ENCODE measurements at regions not wholly inside any gene's neighbourhood (a gene's known extent, or its start where the extent isn't known, plus 50 kb on each side); places are given as distances from the start of the nearest gene placed in this dataset.
"Not testable (repeated sequence)": the region's sequence is repeated elsewhere in the genome, so short reads cannot be mapped to it uniquely, and the experiment has no call there.

GRCh38 chr17:13864521-13864920, 204.8 kb upstream of the COX10 start:
- DNase-seq (ENCODE audit: low read depth in 2 of 2), result no peak

GRCh38 chr17:13865650-13866049, 203.7 kb upstream of the COX10 start:
- no peak for DNase-seq (ENCODE audit: low read depth in 2 of 2)

GRCh38 chr17:13869331-13869940, 199.9 kb upstream of the COX10 start:
- no peak for DNase-seq (ENCODE audit: low read depth in 2 of 2)

- DNase-seq (ENCODE audit: low read depth in 2 of 2), result no peak
Observed at GRCh38 chr17:13871261-13871660, 198.0 kb upstream of the COX10 start.

- no peak for DNase-seq (ENCODE audit: low read depth in 2 of 2)
Observed at GRCh38 chr17:13874134-13874533, 195.2 kb upstream of the COX10 start.

GRCh38 chr17:13874817-13875216, 194.5 kb upstream of the COX10 start:
- DNase-seq (ENCODE audit: low read depth in 2 of 2), result no peak

- DNase-seq (ENCODE audit: low read depth in 2 of 2), result no peak
Observed at GRCh38 chr17:13879961-13880466, 189.3 kb upstream of the COX10 start.

GRCh38 chr17:13883659-13884058, 185.6 kb upstream of the COX10 start:
- no peak for DNase-seq (ENCODE audit: low read depth in 2 of 2)

GRCh38 chr17:13884347-13884746, 185.0 kb upstream of the COX10 start:
- DNase-seq (ENCODE audit: low read depth in 2 of 2), result no peak

- DNase-seq (ENCODE audit: low read depth in 2 of 2), result no peak
Observed at GRCh38 chr17:13885550-13885949, 183.8 kb upstream of the COX10 start.

- DNase-seq (ENCODE audit: low read depth in 2 of 2), result no peak
Observed at GRCh38 chr17:13885953-13886889, 183.1 kb upstream of the COX10 start.

- DNase-seq (ENCODE audit: low read depth in 2 of 2), result no peak
Observed at GRCh38 chr17:13888056-13888609, 181.2 kb upstream of the COX10 start.

- not testable (repeated sequence) for DNase-seq (ENCODE audit: low read depth in 2 of 2)
Observed at GRCh38 chr17:13908971-13909370, 160.3 kb upstream of the COX10 start.

GRCh38 chr17:13909901-13910519, 159.3 kb upstream of the COX10 start:
- no peak for DNase-seq (ENCODE audit: low read depth in 2 of 2)

GRCh38 chr17:13917634-13918033, 151.7 kb upstream of the COX10 start:
- DNase-seq (ENCODE audit: low read depth in 2 of 2), result no peak

GRCh38 chr17:13918247-13918646, 151.1 kb upstream of the COX10 start:
- DNase-seq (ENCODE audit: low read depth in 2 of 2), result no peak

GRCh38 chr17:13919818-13920217, 149.5 kb upstream of the COX10 start:
- no peak for DNase-seq (ENCODE audit: low read depth in 2 of 2)

- DNase-seq (ENCODE audit: low read depth in 2 of 2), result no peak
Observed at GRCh38 chr17:13920413-13920812, 148.9 kb upstream of the COX10 start.

- no peak for DNase-seq (ENCODE audit: low read depth in 2 of 2)
Observed at GRCh38 chr17:13921841-13922776, 147.2 kb upstream of the COX10 start.

- no peak for DNase-seq (ENCODE audit: low read depth in 2 of 2)
Observed at GRCh38 chr17:13922885-13923284, 146.4 kb upstream of the COX10 start.

GRCh38 chr17:13925579-13925978, 143.7 kb upstream of the COX10 start:
- DNase-seq (ENCODE audit: low read depth in 2 of 2), result no peak

All from stimulated activated CD4-positive, alpha-beta T cell treated with anti-CD3 and anti-CD28 coated beads, Interleukin-12 subunit alpha, Interleukin-12 subunit beta, amount 100 ng/mL, for 24 hours (primary cell).